ENCODE measurements at regions not wholly inside any gene's neighbourhood (a gene's known extent, or its start where the extent isn't known, plus 50 kb on each side); places are given as distances from the start of the nearest gene placed in this dataset.
"Not testable (repeated sequence)": the region's sequence is repeated elsewhere in the genome, so short reads cannot be mapped to it uniquely, and the experiment has no call there.

GRCh38 chr22:45061332-45061731, 51.5 kb upstream of the PHF21B start:
- no peak for DNase-seq

DNA sequence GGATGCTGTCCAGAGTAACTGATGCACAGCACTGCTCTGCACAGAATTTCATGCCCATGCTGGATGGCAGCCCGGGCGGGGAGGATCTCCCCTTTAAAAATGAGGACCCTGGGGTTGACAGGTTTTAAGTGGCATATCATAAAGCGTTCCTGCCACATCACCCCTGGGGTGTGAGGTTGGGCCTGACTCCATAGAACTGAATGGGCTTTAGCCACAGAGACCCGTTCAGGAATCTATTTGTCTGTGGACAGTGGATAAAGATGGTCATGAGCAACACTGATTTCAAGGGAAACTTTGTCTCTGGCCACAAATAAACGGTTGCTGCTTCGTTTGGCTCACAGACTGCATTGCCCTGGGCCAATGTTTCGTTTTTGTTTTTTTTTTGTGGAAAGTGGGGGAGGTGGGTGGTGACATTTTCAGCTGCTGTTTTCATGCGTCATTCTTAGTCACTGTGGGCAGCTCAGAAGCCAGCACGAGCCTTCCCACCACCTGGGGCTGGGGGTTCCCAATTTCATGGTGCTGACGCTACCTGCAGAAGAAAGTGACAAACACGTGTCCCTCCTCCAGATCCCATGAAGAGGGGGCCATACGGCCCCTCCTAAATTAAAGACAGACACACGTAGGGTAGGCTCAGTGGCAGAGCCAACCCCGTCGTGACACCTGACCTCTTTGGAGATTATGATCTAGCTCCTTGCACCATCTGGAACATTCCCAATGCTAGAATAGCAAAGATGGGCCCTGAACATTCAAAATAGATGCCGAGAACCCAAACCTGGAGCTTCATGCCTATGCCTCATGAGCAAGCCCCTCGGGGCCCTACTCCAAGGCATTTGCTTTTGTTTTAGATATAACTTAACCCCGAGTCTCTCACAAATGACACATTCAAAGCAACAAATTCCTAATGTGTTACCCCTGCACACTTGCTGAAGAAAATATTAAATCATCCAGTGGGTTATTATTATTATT, 54.8 kb upstream of the PHF21B start:
- DNase-seq = peak; percentile 62

GRCh38 chr22:45065726-45066125, 55.9 kb upstream of the PHF21B start:
- no peak for DNase-seq

- DNase-seq = no peak
These were observed 57.9 kb upstream of the PHF21B start for GRCh38 chr22:45067731-45068130.

DNA sequence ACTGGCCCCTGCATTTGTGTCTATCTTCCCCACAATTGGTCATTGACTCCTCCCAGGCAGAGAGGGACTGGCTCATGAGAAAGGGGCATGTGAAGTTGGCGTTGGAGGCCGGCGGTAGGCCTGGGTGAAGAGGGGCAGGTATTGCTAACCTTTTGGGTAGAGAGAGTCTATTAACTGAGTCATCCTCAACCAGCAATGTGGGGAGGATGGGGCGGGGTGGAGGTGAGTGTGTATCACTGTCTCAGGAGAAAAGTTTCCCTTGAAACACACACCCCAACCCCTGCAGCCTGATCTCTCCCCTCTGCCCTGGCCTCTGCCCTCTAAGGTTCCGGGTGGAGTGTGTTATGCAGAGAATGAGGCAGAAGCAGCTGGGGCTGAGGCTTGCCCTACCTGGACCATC, 60.1 kb upstream of the PHF21B start:
- DNase-seq = no peak

DNA sequence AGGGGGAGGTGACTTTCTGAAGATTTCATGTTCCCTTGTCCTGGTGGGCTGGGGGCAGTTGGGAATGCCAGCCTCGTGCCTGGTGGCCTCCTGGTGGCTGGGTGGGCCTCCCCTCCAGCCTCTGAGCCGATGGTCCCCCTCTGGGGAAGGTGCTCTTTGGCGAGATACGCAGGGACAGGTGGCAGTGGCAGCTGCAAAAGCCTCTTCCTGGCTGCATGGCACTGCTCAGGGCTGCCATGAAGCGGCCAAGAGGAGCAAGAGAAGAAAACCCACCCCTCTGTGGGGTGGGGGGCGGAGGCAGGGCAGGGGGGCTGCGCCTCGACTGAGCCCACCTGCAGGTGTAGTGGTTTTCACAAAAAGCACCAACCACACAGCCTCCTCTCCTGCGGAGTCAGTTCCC, 61.8 kb upstream of the PHF21B start:
- DNase-seq = no peak

DNA sequence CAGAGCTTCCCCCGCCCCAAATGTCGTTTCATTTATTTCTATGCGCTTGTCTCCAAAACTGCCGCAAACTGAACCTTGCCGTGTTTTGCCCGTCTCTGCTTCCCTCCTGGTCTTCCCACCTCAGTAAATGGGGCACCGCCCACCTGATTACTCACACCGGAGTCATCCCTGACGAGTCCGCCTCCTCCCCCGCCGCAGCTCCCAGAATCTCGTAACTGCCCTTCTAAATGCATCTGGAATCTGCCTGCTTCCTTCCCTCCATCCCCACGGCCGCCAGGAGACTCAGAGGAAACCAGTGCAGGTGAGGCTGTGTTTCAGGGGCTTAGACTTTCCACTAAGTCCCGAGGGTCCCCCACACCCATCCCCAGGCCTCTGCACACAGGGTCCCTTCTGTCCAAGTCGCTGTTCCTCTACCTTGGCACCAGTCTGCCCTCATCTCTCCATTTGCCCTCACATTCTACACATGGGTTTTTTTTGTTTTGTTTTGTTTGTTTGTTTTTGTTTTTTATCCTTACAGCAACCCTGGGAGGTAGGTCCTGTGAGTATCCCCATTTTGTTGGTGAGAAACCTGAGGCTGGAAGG, 62.6 kb upstream of the PHF21B start:
- DNase-seq = no peak

- DNase-seq = no peak
These were observed 63.3 kb upstream of the PHF21B start for GRCh38 chr22:45073064-45073463.

DNA sequence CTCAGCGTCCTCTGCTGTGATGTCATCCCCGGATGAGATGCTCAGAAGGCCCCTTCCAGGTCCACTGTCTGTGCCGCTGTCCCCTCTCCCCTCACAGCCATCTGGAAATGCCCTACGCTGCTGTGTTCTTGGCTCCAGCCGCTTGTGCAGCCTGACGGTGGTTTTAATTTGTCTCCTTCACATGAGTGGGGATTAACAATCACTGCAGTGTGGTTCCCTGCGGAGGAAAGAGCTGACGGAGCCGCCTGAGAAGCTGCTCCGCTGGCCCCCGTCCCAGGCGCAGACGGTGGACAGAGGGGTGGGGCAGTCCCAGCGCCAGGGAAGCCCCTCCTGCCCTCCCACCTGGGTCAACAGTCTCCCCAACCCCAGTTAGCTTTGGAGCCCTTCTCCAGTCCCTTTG, 67.5 kb upstream of the PHF21B start:
- no peak for DNase-seq

GRCh38 chr22:45077826-45078334, 68.1 kb upstream of the PHF21B start:
- DNase-seq = no peak

DNA sequence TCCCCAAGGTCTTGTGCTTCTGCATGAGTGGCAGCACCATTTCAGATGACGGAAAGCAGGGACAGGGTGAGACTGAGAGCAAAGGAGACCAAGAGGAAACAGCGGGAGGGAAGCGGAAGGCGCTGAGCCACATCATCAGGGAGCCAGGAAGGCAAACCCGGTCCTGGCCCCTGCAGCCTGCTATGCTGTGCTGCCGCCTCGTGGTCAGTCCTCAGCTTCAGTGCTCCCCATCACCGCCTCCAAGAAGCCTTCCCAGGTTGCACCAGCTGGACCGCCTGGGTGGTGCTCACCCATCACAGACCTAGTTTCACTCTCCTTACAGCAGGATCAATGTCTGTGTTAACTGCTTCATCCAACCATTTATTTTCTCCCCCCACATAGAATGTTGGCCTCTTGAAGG, 73.0 kb upstream of the PHF21B start:
- DNase-seq = peak; percentile 33

- DNase-seq = peak; percentile 25
These were observed 74.0 kb upstream of the PHF21B start for GRCh38 chr22:45083659-45084305.

GRCh38 chr22:45084400-45084920, 74.7 kb upstream of the PHF21B start:
- no peak for DNase-seq

DNA sequence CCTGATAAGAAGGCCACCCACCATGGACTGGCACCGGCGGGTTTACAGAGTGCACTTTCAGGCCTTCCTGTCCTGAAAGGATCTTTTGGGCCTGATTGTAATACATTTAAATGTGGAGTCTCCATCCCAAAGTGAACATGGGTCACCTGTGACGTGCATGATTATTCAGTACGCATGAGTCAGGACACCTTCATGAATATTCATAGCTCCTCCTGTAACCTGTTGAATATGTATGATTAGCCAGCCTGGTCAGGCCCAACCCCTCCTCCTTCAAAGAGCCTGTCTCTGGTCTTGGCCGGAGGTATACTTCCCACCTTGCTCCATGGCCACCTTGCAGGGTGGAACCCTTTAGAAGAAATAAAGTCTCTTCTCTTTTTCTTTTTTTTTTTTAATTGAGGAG, 75.9 kb upstream of the NUP50 start:
- DNase-seq = no peak

DNA sequence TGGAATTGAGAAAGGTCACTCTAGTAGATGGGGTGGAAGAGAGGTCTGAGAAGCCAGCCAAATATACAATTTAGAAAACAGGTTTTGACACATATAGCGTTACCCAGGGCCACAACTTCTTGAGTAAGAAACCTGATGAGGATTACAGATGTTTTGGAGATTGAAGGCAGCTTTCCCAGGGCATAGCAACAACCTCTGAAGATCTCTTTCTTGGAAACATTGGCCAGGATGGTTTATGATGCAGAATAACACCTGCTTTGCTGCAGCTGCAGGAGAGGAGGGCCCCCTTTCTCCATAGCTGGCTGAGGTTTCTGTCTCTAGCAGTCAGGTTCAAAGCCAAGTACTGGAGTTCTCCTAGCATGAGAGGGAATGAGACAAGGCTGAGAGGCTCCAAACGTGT, 75.1 kb upstream of the NUP50 start:
- no peak for DNase-seq

- no peak for DNase-seq
These were observed 73.2 kb upstream of the NUP50 start for GRCh38 chr22:45090497-45090910.

DNA sequence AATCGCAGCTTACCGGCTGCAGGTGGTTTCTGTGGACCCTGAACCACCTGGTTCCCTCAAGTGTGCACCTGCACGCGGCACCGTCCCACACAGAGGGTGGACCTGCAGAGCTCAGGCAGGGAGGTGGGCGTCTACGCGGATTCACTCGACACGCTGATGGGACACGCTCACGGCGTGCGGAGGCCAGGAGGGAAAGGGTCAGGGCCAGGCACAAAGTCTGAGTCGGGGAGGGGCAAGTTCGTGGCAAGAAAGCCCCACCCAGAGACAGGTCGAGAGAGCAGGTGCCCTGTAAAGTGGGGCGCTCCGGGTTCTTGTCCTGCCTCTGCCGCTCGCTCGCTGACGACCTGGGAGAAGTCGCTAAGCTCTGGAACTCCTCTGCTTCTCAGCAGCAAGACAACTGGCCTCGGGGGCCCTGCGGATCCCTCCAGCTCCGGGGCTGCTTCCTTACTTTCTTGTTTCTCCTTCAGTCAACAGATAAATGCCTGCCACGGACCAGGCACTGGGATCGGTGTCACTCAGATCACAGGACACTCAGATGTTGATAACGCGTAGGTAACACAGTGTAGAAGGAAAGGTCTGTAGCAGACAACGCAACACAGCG, 72.4 kb upstream of the NUP50 start:
- DNase-seq = no peak

DNA sequence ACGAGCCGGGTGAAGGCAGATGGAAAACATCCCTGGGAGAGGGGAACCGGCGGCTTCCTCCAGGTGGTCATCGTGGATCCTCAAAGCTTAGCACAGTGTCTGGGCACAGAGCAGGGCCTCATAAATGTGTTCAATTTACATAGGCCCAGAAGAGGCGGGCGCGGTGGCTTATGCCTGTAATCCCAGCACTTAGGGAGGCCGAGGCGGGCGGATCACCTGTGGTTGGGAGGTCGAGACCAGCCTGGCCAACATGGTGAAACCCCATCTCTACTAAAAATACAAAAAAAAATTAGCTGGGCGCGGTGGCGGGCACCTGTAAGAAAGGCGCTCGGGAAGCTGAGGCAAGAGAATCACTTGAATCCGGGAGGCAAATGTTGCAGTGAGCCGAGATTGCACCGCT, 71.8 kb upstream of the NUP50 start:
- not testable (repeated sequence) for DNase-seq

DNA sequence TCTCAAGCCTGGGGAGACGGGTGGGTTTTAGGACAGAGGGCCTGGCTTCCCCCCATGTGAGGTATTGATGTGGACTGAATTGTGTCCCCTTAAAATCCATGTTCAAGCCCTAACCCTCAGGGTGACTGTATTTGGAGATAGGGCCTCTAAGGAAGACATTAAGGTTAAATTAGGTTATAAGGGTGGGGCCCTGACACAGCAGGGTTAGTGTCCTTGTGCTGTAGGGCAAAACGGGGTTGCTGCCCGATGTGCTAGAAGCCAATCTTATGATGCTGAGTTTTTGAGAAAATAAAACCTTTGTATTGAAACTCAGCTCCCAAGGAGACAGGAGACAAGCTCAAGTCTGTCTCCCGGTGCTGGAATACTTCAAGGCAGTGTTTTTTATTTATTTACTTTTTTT, 71.1 kb upstream of the NUP50 start:
- DNase-seq = no peak

DNA sequence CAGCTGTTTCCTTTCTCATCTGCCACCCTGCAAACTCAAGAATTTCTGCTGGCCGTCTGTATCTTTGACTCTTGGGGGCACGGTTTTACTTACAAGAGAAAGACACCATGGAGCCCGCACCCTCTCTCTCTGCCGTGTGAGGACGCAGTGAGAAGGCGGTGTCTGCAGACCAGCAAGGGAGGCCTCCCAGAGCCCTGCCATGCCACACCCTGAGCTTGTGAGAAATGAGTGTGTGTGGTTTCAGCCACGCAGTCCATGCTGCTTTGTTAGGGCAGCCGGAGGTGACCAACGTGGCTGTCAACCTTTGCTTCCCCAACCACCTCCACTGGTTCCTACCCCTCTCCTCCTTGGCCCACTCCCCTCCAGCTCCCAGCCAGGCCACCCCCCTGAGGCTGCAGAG, 70.1 kb upstream of the NUP50 start:
- DNase-seq = no peak

- DNase-seq = no peak
These were observed 69.5 kb upstream of the NUP50 start for GRCh38 chr22:45094081-45094720.

- DNase-seq = no peak
These were observed 68.9 kb upstream of the NUP50 start for GRCh38 chr22:45094825-45095224.
